H9 (cell line): ENCODE measurements at regions not wholly inside any gene's neighbourhood (a gene's known extent, or its start where the extent isn't known, plus 50 kb on each side); places are given as distances from the start of the nearest gene placed in this dataset.

Experiments
- DNase-seq: peaks from one replicate; pipeline ENCODE4 v3.0.0-alpha.2; 2017
- H2AFZ ChIP-seq: one replicate; pipeline ENCODE4 v1.6.1; 2013; ENCODE audit warnings: mild to moderate bottlenecking, low read length, control low read depth, moderate library complexity
- H2AK5ac ChIP-seq: 2 replicates; pipeline ENCODE4 v1.6.1; 2013; ENCODE audit warnings: low read length, control low read depth, mixed read lengths; ENCODE audit not compliant: insufficient read length
- H2BK120ac ChIP-seq: one replicate; pipeline ENCODE4 v1.6.1; 2013; ENCODE audit warnings: low read depth, mild to moderate bottlenecking, low read length, control low read depth, inconsistent platforms; ENCODE audit not compliant: poor library complexity, severe bottlenecking
- H2BK12ac ChIP-seq: 2 replicates; pipeline ENCODE4 v1.6.1; 2013; ENCODE audit warnings: low read length, control low read depth, mixed read lengths, low read depth; ENCODE audit not compliant: insufficient read length
- H2BK15ac ChIP-seq: 2 replicates; pipeline ENCODE4 v1.6.1; 2013; ENCODE audit warnings: low read depth, low read length, control low read depth
- H2BK20ac ChIP-seq: one replicate; pipeline ENCODE4 v1.6.1; 2013; ENCODE audit warnings: low read depth, mild to moderate bottlenecking, low read length, control low read depth, inconsistent platforms; ENCODE audit not compliant: poor library complexity, severe bottlenecking
- H2BK5ac ChIP-seq: 2 replicates; pipeline ENCODE4 v1.6.1; 2013; ENCODE audit warnings: low read length, control low read depth, mixed read lengths; ENCODE audit not compliant: insufficient read length
- H3K14ac ChIP-seq: 2 replicates; pipeline ENCODE4 v1.6.1; 2013; ENCODE audit warnings: low read length, control low read depth; ENCODE audit not compliant: insufficient read depth
- H3K18ac ChIP-seq: 2 replicates; pipeline ENCODE4 v1.6.1; 2013; ENCODE audit warnings: low read depth, mild to moderate bottlenecking, mixed read lengths, low read length, control low read depth; ENCODE audit not compliant: insufficient read length
- H3K23ac ChIP-seq: 2 replicates; pipeline ENCODE4 v1.6.1; 2013; ENCODE audit warnings: low read length, control low read depth, mixed read lengths, low read depth; ENCODE audit not compliant: insufficient read length
- H3K23me2 ChIP-seq: 2 replicates; pipeline ENCODE4 v1.6.1; 2013; ENCODE audit warnings: low read depth, mild to moderate bottlenecking, mixed read lengths, low read length, control low read depth; ENCODE audit not compliant: insufficient read length, poor library complexity, severe bottlenecking
- H3K27ac ChIP-seq: 2 replicates; pipeline ENCODE4 v1.5.1; 2013; ENCODE audit warnings: low read length, control low read depth, mixed read lengths, low read depth; ENCODE audit not compliant: insufficient read length
- H3K27me3 ChIP-seq: 2 replicates; pipeline ENCODE4 v1.6.1; 2013; ENCODE audit warnings: low read length, control low read depth, inconsistent platforms; ENCODE audit not compliant: insufficient read depth
- H3K4ac ChIP-seq: 2 replicates; pipeline ENCODE4 v1.6.1; 2013; ENCODE audit warnings: low read depth, mild to moderate bottlenecking, control low read depth, inconsistent platforms, low read length, moderate library complexity
- H3K4me1 ChIP-seq: 2 replicates; pipeline ENCODE4 v1.6.1; 2013; ENCODE audit warnings: low read length, control low read depth, inconsistent platforms; ENCODE audit not compliant: insufficient read depth
- H3K4me2 ChIP-seq: 2 replicates; pipeline ENCODE4 v1.6.1; 2013; ENCODE audit warnings: low read length, control low read depth, mixed read lengths; ENCODE audit not compliant: insufficient read length, insufficient read depth
- H3K56ac ChIP-seq: 2 replicates; pipeline ENCODE4 v1.6.1; 2013; ENCODE audit warnings: low read depth, mild to moderate bottlenecking, mixed read lengths, low read length, control low read depth; ENCODE audit not compliant: insufficient read length
- H3K79me1 ChIP-seq: 2 replicates; pipeline ENCODE4 v1.6.1; 2013; ENCODE audit warnings: low read depth, mild to moderate bottlenecking, moderate library complexity, low read length, control low read depth, inconsistent platforms; ENCODE audit not compliant: insufficient read depth, poor library complexity, severe bottlenecking
- H3K79me2 ChIP-seq: 2 replicates; pipeline ENCODE4 v1.6.1; 2013; ENCODE audit warnings: low read length, control low read depth, inconsistent platforms; ENCODE audit not compliant: insufficient read depth
- H3K9ac ChIP-seq: 2 replicates; pipeline ENCODE4 v1.6.1; 2013; ENCODE audit warnings: low read length, control low read depth, mixed read lengths; ENCODE audit not compliant: insufficient read length; ENCODE audit errors: extremely low read depth
- H3K9me3 ChIP-seq: one replicate; pipeline ENCODE4 v1.6.1; 2013; ENCODE audit warnings: low read depth, low read length, inconsistent platforms; ENCODE audit not compliant: control insufficient read depth
- H3T11ph ChIP-seq: one replicate; pipeline ENCODE4 v1.6.1; 2013; ENCODE audit warnings: mild to moderate bottlenecking, low read length, control low read depth, inconsistent platforms
- H4K20me1 ChIP-seq: one replicate; pipeline ENCODE4 v1.6.1; 2013; ENCODE audit not compliant: control insufficient read depth, insufficient read length, insufficient read depth
- H4K5ac ChIP-seq: 2 replicates; pipeline ENCODE4 v1.6.1; 2013; ENCODE audit warnings: low read depth, mild to moderate bottlenecking, mixed read lengths, low read length, control low read depth; ENCODE audit not compliant: insufficient read length
- H4K8ac ChIP-seq: replicated peaks from 2 replicates; pipeline ENCODE4 v1.6.1; 2013; ENCODE audit warnings: low read length, control low read depth, mixed read lengths, low read depth; ENCODE audit not compliant: insufficient read length
- H4K91ac ChIP-seq: 2 replicates; pipeline ENCODE4 v1.6.1; 2013; ENCODE audit warnings: low read depth, mild to moderate bottlenecking, moderate library complexity, mixed read lengths, low read length, control low read depth; ENCODE audit not compliant: insufficient read length
- H3K27ac Mint-ChIP-seq, 3 experiments: 2 replicates in 2 of 3; 3 replicates in 1 of 3; pipeline ENCODE4 v1.8.0; 2020 to 2021; ENCODE audit warnings: mixed read lengths in 3 of 3, mild to moderate bottlenecking in 1 of 3, moderate library complexity in 1 of 3
- H3K27me3 Mint-ChIP-seq: 2 replicates; pipeline ENCODE4 v1.8.0; 2021; ENCODE audit warnings: low read depth, mild to moderate bottlenecking, moderate library complexity, mixed read lengths
- H3K36me3 Mint-ChIP-seq, 3 experiments: 2 replicates in 2 of 3; 3 replicates in 1 of 3; pipeline ENCODE4 v1.8.0; 2020 to 2021; ENCODE audit warnings: low read depth in 3 of 3, mixed read lengths in 3 of 3; ENCODE audit not compliant: insufficient read depth in 1 of 3
- H3K4me1 Mint-ChIP-seq, 2 experiments: 2 replicates each; pipeline ENCODE4 v1.8.0; 2020; ENCODE audit warnings: mixed read lengths in 2 of 2
- H3K4me3 Mint-ChIP-seq, 2 experiments: 2 replicates in 1 of 2; 3 replicates in 1 of 2; pipeline ENCODE4 v1.8.0; 2020 to 2021; ENCODE audit warnings: mild to moderate bottlenecking in 2 of 2, mixed read lengths in 2 of 2, moderate library complexity in 1 of 2
- H3K9me3 Mint-ChIP-seq, 2 experiments: 2 replicates in 1 of 2; 3 replicates in 1 of 2; pipeline ENCODE4 v1.8.0; 2020; ENCODE audit warnings: mild to moderate bottlenecking in 2 of 2, mixed read lengths in 2 of 2, moderate library complexity in 1 of 2
- CTCF ChIP-seq: fragments of 200-600 bp; sonication (generic); conservative IDR thresholded peaks from 3 replicates; pipeline ENCODE4 v1.8.0; 2021; ENCODE audit warnings: antibody characterized with exemption, mild to moderate bottlenecking
- WGBS: extraction: QIAGEN DNeasy Blood & Tissue Kit; methylation state at CpG from one replicate; pipeline ENCODE4 v1.1.7; 2013; ENCODE audit warnings: missing lambda C conversion rate, low lambda C conversion rate, mixed read lengths; ENCODE audit not compliant: insufficient read length; ENCODE audit errors: extremely low coverage; 5-methylcytosine and 5-hydroxymethylcytosine counted together

- no peak overlapping the region for H3T11ph ChIP-seq
- no peak overlapping the region for H2BK120ac ChIP-seq
- no CpG with 5 or more reads among the region's 2 CpGs for WGBS
- no peak for DNase-seq
- H3K4ac ChIP-seq, result no peak overlapping the region
- Mint-ChIP-seq H3K9me3 (peaks cover 32 to 36% of the 10 kb centered on the region in 2 experiments), H3K27me3 (no peaks in the 10 kb centered on the region), H3K27ac (peak overlapping the region in 2 of 3 experiments; percentile 34 to 88; a peak in 3 of 7 replicates), H3K36me3 (peaks cover 35 to 71% (median 67%) of the 10 kb centered on the region in 3 experiments), H3K4me3 (no peak overlapping the region), H3K4me1 (peaks cover 49 to 54% of the 10 kb centered on the region in 2 experiments)
- H2BK20ac ChIP-seq, result no peak overlapping the region
- H3K9ac ChIP-seq, result no peak overlapping the region
- no peak overlapping the region for H3K18ac ChIP-seq
- H4K20me1 ChIP-seq, result no peaks in the 10 kb centered on the region
- H3K56ac ChIP-seq, result no peak overlapping the region
- no peaks in the 10 kb centered on the region for H3K23me2 ChIP-seq
- H3K4me1 ChIP-seq, result no peaks in the 10 kb centered on the region; the same call in 1 of the 2 replicates
- no peak for TF ChIP-seq CTCF
- H3K14ac ChIP-seq, result no peak overlapping the region
- no peak overlapping the region for H4K91ac ChIP-seq
- H3K79me2 ChIP-seq, result no peaks in the 10 kb centered on the region
- no peak overlapping the region for H4K8ac ChIP-seq
- H3K23ac ChIP-seq, result no peak overlapping the region
- no peak overlapping the region for H3K4me2 ChIP-seq
- H2AK5ac ChIP-seq, result no peak overlapping the region
- H3K27ac ChIP-seq, result peak overlapping the region; percentile 14
- no peaks in the 10 kb centered on the region for H3K9me3 ChIP-seq
- no peak overlapping the region for H2BK5ac ChIP-seq
- no peaks in the 10 kb centered on the region for H3K27me3 ChIP-seq
- H2BK12ac ChIP-seq, result no peak overlapping the region
- H3K79me1 ChIP-seq, result no peaks in the 10 kb centered on the region
- no peak overlapping the region for H4K5ac ChIP-seq
- H2BK15ac ChIP-seq, result no peak overlapping the region
- no peak overlapping the region for H2AFZ ChIP-seq
Measured at GRCh38 chrX:113966791-113967190, 617.1 kb upstream of the HTR2C start.
